Activated naive CD4-positive, alpha-beta T cell treated with anti-CD3 and anti-CD28 coated beads, Interleukin-2, amount 50 U/mL, for 16 hours (primary cell): ENCODE measurements at regions not wholly inside any gene's neighbourhood (a gene's known extent, or its start where the extent isn't known, plus 50 kb on each side); places are given as distances from the start of the nearest gene placed in this dataset.
"Not testable (repeated sequence)": the region's sequence is repeated elsewhere in the genome, so short reads cannot be mapped to it uniquely, and the experiment has no call there.

Experiments used
- DNase-seq: peaks from one replicate; pipeline ENCODE4 v3.0.0-alpha.2; 2020

- no peak for DNase-seq
Measured at GRCh38 chr3:181521831-181522230, 189.9 kb upstream of the SOX2 start.

GRCh38 chr3:181518222-181518621, 193.5 kb upstream of the SOX2 start:
- DNase-seq = no peak

- DNase-seq = no peak
Measured at GRCh38 chr3:181512787-181513186, 198.9 kb upstream of the SOX2 start.

GRCh38 chr3:181510500-181510899, 201.2 kb upstream of the SOX2 start:
- DNase-seq = no peak

DNA sequence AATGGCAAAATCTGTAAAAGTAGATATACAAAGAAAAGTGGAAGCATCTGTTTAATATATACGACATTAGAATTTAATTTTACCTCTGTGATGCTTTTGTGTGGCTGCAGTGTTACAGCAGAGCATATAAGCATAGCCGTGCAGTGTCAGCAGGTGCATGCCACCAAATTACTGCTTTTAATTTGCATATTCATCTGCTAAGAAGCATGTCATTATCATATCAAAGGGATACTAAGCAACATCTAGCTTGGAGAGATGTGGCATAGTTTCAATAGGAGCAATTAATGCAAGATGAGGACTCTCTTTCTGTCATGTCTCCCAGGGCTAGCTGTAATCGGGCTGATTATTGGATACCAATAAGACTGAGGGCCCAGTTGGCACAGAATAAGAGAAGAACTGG, 214.4 kb upstream of the SOX2 start:
- no peak for DNase-seq

DNA sequence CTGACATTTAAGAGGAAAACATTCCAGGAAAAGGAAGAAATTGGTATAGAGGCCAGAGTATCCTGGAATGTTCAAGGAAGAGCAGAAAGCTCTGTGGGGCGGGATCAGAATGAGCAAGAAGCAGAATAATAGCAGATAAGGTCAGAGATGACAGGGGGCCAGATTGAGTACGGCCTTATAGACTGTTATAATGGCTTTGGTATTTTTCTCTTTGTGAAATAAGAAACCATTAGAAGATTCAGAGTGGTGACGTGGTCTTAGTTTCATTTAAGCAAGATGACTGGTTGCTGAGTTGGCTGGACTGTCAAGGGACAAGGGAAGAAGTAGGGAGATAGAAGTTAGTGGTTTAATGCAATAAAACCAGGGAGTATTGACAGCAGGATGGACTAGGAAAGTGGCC, 218.3 kb upstream of the SOX2 start:
- no peak for DNase-seq

DNA sequence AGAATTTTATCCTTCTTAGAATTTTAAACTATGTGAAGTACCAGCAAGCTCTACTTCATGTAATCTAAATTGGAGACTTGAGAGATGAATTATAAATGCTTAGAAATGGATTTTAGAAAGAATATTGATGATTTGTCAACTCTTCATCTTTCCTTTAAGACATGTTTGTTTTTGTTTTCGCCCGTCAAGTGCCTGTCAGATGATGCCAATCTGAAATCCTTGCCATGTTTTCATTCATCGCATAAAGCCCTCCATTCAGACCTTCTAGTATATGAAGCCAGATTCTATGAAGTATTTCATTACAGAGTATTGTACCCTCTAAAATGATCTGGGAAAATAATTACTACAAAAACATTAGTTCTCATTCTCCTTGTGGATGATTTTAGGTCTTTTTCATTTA, 223.2 kb upstream of the SOX2 start:
- DNase-seq = no peak

- DNase-seq = no peak
Measured at GRCh38 chr3:181487236-181487978, 224.3 kb upstream of the SOX2 start.

DNA sequence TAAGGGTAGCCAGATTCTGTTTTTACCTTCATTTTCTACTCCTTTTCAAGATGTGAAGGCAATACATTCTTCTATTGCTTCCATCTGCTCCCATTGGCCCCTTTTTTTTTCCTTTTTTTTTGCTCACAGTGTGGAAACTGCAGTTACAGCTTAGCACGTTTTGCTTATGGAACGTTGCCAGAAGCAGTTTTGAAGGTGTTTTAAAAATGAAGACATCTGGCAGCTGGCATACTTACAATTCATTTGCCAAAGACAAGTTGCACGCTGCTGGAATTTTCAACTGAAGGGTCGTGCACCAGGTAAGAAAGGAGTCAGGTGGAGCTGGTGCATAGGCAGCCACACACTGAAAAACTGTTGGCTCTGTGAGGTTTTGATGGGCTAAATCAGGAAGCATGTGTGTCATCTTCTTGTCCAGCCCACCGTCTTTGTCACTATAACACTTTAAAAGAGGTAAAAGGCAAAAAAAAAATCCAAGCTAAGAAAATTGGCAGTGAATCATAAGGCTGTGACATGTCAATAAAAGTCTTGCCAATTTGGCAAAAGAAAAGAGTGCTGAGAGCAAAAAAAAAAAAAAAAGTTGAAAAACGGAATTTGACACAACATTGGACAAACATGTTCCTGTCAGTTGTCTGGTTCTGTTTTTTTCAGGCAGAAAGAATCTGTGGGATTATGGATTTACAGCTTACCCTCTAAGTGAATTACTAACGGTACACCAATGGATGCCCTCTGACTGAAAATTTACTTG, 225.4 kb upstream of the SOX2 start:
- DNase-seq = no peak

DNA sequence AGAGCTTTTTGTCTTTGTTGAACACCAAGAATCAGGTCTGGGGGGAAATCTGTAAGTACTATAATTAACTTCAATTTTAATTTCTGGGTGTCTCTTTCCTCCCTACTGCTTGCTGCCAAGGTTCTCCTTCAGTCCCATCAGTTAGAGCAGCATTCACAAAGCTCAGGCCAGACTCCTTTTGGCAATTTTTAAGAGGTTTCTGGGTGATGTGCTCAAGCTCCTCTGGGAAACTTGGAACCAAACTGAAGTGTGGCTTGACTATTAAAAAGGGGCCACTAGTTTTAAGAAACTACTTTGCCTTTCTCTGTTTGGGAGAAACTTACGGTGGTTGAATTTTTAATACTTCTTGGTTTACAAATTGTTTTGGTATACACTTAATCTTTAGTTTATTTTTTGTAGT, 227.7 kb upstream of the SOX2 start:
- DNase-seq = no peak

DNA sequence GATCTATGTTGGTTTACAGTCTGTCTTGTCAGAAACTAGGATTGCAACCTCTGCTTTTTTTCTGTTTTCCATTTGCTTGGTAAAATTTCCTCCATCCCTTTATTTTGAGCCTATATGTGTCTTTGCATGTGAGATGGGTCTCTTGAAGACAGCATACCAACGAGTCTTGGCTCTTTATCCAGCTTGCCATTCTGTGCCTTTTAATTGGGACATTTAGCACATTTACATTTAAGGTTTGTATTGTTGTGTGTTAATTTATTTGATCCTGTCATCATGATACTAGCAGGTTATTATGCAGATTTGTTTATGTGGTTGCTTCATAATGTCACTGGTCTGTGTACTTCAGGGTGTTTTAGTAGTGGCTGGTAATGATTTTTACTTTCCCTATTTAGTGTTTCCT, 236.6 kb upstream of the SOX2 start:
- DNase-seq = not testable (repeated sequence)

- DNase-seq = no peak
Measured at GRCh38 chr3:181470349-181470748, 241.4 kb upstream of the SOX2 start.

- DNase-seq = no peak
Measured at GRCh38 chr3:181464033-181464694, 247.6 kb upstream of the SOX2 start.

DNA sequence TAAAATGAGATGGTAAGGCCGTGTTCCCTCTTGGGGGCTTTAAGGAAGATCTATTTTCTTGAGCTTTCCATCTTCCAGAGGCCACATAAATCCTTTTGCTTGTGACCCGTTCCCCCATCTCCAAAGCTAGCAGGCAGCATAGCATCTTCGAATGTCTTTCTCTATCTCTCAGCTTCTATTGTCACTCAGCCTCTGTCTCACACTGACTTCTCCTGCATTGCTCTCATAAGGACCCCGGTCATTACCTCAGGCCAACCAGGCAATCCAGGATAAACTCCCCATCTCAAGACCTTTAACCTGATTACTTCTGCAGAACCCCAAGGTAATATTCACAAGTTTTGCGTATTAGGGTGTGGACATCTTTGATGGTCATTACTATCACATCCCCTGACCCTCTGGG, 250.3 kb upstream of the SOX2 start:
- DNase-seq = no peak

DNA sequence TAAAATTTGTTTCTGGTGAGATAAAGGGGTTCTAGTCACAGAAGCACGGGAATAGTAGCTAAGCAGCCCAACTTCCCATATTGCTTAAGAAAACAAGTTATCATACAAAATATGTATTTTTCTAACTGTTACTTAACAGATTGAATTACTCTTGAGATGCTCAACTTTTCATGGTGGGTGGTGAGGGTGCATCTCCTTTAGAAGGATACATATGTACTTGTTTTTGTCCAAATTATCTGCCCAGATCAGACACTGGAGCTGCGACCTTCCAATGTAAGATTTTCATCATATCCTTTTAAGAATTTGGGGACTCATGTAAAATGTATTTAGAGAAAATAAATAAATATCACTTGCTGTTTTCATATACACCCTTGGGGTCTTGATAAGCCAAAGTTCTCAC, 252.2 kb upstream of the SOX2 start:
- DNase-seq = no peak

GRCh38 chr3:181458857-181459256, 252.9 kb upstream of the SOX2 start:
- no peak for DNase-seq

- no peak for DNase-seq
Measured at GRCh38 chr3:181457756-181458155, 254.0 kb upstream of the SOX2 start.

DNA sequence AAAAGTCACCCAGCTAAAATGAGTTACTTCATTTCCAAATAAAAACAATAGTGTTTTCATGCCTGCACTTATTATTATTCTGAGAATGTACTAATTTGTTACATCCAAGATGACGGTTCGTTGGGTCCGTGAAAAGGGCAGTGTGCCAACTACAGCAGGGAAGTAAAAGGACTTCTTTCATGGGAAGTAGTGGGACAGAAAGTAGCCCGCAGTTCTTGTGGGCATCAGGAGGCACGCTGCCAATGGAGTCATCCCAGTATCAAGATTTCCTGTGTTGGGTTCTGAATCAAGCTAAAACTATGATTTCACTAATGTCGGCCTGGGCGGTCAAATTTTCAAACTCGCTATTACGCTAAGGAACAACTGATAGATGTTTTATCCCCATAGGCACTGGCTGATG, 254.5 kb upstream of the SOX2 start:
- no peak for DNase-seq

GRCh38 chr3:181455276-181455675, 256.4 kb upstream of the SOX2 start:
- DNase-seq = no peak

- no peak for DNase-seq
Measured at GRCh38 chr3:181454451-181455027, 257.2 kb upstream of the SOX2 start.

DNA sequence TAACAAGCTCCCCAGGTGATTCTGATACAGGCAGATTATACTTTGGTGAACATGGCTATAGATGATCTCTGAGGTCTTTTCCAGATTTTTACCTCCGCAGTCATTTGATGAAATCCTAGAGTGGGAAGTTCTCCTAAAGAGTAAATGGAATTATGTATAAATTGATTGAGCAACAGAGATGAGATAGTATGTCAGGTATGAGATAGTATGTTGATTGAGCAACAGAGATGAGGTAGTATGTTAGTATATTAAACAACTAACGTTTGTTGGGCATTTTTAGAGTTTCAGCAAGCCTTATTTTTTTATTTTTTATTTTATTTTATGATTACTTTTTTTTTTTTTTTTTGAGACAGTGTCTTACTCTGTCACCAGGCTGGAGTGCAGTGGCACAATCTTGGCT, 265.0 kb upstream of the SOX2 start:
- no peak for DNase-seq

DNA sequence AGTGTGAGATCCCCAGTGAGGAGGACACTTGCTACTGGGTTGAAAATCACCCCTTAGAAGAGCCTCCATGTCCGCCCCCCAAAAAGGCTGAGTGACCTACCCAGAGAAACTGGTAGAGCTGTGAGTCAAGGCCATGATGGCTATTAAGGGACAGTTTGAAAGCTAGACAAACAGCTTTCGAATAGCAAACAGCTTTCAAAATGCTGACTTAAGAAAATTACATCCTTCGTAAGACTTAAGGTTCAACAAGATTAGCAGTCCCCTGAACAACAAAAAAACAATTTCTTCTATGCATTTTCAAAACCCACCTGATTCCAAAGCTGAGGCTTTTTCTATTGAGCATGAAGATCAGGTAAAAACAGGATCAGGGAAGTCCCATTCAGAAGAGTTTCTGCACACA, 269.7 kb upstream of the SOX2 start:
- no peak for DNase-seq

GRCh38 chr3:181432992-181433391, 278.7 kb upstream of the SOX2 start:
- DNase-seq = no peak

DNA sequence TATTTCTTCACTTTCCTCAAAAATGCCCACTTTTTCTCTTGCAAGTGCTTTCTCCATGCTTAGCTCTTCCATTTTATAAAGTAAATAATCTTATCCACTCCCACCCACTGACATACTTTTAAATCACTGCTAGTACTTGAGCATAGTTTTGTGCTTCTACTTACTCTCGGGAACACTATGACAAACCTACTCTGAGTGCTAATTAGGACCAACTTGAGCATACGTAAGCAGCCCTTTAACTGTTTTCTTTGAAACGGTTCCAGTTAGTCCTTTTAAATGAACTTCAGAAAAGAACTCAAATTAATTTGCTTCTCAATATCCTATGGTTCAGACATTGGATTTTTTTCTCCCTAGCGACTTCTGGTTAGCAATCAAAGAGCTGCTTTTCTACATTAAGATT, 280.0 kb upstream of the SOX2 start:
- DNase-seq = no peak
